ENCODE measurements at regions not wholly inside any gene's neighbourhood (a gene's known extent, or its start where the extent isn't known, plus 50 kb on each side); places are given as distances from the start of the nearest gene placed in this dataset.
"Not testable (repeated sequence)": the region's sequence is repeated elsewhere in the genome, so short reads cannot be mapped to it uniquely, and the experiment has no call there.

DNA sequence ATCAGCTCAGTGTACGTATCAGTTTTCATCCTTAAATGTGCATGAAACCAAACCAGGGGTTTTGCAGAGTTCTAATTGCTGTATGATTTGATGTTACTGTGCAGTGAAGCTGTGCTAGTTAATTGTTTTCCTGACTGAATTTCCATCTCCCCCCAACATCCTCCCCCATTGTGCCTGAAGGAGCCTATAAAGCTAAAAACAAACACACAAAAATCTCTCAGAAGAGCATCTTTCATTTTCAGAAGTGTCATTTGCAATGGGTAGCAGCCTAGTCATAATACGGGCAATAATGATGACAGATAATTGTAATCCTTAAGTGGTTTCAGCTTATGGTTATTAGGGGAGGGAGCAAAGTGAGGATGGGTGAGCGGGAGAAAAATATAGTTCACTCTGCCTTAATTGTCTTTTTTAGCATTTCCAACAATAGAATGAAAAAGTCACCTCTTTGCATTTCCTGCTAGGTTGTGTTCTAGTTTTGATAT lies 207.9 kb upstream of the TBL1XR1 start:
- TF ChIP-seq, protein P1, sequence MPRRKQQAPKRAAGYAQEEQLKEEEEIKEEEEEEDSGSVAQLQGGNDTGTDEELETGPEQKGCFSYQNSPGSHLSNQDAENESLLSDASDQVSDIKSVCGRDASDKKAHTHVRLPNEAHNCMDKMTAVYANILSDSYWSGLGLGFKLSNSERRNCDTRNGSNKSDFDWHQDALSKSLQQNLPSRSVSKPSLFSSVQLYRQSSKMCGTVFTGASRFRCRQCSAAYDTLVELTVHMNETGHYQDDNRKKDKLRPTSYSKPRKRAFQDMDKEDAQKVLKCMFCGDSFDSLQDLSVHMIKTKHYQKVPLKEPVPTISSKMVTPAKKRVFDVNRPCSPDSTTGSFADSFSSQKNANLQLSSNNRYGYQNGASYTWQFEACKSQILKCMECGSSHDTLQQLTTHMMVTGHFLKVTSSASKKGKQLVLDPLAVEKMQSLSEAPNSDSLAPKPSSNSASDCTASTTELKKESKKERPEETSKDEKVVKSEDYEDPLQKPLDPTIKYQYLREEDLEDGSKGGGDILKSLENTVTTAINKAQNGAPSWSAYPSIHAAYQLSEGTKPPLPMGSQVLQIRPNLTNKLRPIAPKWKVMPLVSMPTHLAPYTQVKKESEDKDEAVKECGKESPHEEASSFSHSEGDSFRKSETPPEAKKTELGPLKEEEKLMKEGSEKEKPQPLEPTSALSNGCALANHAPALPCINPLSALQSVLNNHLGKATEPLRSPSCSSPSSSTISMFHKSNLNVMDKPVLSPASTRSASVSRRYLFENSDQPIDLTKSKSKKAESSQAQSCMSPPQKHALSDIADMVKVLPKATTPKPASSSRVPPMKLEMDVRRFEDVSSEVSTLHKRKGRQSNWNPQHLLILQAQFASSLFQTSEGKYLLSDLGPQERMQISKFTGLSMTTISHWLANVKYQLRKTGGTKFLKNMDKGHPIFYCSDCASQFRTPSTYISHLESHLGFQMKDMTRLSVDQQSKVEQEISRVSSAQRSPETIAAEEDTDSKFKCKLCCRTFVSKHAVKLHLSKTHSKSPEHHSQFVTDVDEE (CRISPR knock-in tag; IDR thresholded peaks at IDR 0.05), result no peak
- TF ChIP-seq, protein P2, sequence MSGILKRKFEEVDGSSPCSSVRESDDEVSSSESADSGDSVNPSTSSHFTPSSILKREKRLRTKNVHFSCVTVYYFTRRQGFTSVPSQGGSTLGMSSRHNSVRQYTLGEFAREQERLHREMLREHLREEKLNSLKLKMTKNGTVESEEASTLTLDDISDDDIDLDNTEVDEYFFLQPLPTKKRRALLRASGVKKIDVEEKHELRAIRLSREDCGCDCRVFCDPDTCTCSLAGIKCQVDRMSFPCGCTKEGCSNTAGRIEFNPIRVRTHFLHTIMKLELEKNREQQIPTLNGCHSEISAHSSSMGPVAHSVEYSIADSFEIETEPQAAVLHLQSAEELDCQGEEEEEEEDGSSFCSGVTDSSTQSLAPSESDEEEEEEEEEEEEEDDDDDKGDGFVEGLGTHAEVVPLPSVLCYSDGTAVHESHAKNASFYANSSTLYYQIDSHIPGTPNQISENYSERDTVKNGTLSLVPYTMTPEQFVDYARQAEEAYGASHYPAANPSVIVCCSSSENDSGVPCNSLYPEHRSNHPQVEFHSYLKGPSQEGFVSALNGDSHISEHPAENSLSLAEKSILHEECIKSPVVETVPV (CRISPR knock-in tag; IDR thresholded peaks at IDR 0.05), result no peak
- TF ChIP-seq PPARA (CRISPR knock-in tag; IDR thresholded peaks at IDR 0.05; ENCODE audit: borderline replicate concordance), result no peak
- TF ChIP-seq, protein P3, sequence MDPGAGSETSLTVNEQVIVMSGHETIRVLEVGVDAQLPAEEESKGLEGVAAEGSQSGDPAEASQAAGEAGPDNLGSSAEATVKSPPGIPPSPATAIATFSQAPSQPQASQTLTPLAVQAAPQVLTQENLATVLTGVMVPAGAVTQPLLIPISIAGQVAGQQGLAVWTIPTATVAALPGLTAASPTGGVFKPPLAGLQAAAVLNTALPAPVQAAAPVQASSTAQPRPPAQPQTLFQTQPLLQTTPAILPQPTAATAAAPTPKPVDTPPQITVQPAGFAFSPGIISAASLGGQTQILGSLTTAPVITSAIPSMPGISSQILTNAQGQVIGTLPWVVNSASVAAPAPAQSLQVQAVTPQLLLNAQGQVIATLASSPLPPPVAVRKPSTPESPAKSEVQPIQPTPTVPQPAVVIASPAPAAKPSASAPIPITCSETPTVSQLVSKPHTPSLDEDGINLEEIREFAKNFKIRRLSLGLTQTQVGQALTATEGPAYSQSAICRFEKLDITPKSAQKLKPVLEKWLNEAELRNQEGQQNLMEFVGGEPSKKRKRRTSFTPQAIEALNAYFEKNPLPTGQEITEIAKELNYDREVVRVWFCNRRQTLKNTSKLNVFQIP (CRISPR knock-in tag; IDR thresholded peaks at IDR 0.05; ENCODE audit: borderline replicate concordance, low read depth), result no peak
- no peak for TF ChIP-seq GLIS3 (CRISPR knock-in tag; IDR thresholded peaks at IDR 0.05)
- no peak for TF ChIP-seq RARB (CRISPR knock-in tag; IDR thresholded peaks at IDR 0.05)
- TF ChIP-seq ZC3H10 (CRISPR knock-in tag; IDR thresholded peaks at IDR 0.05), result no peak
- no peak for TF ChIP-seq TCF4 (CRISPR knock-in tag; IDR thresholded peaks at IDR 0.05; ENCODE audit: borderline replicate concordance)
- no peak for TF ChIP-seq ISL1 (CRISPR knock-in tag; IDR thresholded peaks at IDR 0.05)
- no peak for ATAC-seq

DNA sequence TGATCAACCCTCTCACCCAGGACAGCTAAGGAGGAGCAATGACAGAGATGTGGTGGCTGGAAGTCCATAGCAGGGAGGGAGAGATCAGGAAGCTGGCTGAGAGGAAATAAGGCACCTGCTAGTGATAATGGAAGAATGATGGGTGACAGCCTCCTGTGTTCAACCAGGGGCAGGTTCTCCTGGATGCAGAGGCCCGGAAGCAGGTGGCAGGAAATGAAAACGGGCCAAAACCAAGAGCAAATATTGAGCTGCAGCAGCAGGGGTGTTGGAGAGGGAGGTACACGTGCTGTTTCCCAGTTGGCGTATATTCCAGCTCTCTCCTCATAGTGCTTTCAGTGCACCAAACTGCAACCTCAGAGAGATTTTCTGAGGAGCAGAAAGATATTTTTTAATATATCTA lies 213.4 kb upstream of the TBL1XR1 start:
- ATAC-seq, result no peak
- TF ChIP-seq, protein P4, sequence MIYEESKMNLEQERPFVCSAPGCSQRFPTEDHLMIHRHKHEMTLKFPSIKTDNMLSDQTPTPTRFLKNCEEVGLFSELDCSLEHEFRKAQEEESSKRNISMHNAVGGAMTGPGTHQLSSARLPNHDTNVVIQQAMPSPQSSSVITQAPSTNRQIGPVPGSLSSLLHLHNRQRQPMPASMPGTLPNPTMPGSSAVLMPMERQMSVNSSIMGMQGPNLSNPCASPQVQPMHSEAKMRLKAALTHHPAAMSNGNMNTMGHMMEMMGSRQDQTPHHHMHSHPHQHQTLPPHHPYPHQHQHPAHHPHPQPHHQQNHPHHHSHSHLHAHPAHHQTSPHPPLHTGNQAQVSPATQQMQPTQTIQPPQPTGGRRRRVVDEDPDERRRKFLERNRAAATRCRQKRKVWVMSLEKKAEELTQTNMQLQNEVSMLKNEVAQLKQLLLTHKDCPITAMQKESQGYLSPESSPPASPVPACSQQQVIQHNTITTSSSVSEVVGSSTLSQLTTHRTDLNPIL (CRISPR knock-in tag; IDR thresholded peaks at IDR 0.05; ENCODE audit: low read depth), result no peak
- TF ChIP-seq ISL1 (CRISPR knock-in tag; IDR thresholded peaks at IDR 0.05), result no peak
- TF ChIP-seq ZFP3 (CRISPR knock-in tag; IDR thresholded peaks at IDR 0.05), result no peak
- TF ChIP-seq BACH2 (CRISPR knock-in tag; IDR thresholded peaks at IDR 0.05; ENCODE audit: borderline replicate concordance), result no peak
- no peak for TF ChIP-seq RARB (CRISPR knock-in tag; IDR thresholded peaks at IDR 0.05)

DNA sequence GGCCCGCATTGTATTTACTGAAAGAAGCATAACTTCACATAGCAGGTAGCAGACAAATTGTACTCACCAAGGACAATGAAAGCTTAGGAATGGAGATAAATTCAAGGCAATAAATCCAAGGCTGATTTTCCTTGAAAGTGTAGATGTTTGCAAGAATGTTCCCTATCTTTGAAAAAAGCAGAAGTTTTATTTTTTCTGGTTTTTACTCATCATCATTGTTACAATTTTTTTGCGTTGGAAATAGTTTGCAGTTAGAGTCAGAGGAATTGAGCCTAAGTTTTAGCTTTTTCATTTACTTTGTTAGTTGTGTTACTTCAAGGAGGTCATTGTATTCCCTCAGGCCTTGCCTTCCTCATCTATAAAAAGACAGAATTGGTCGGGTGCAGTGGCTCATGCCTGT lies 213.9 kb upstream of the TBL1XR1 start:
- no peak for ATAC-seq
- TF ChIP-seq CSDC2 (CRISPR knock-in tag; IDR thresholded peaks at IDR 0.05) (no peak), BACH2 (CRISPR knock-in tag; IDR thresholded peaks at IDR 0.05; ENCODE audit: borderline replicate concordance) (no peak), ARNTL (CRISPR knock-in tag; IDR thresholded peaks at IDR 0.05; ENCODE audit: borderline replicate concordance, low read depth) (no peak), ZNF70 (CRISPR knock-in tag; IDR thresholded peaks at IDR 0.05) (no peak), ZNF565 (CRISPR knock-in tag; conservative IDR thresholded peaks at IDR 0.05; ENCODE audit: low read depth) (no peak), ZNF8 (CRISPR knock-in tag; IDR thresholded peaks at IDR 0.05) (no peak), ZC3H10 (CRISPR knock-in tag; IDR thresholded peaks at IDR 0.05) (no peak), PPARA (CRISPR knock-in tag; IDR thresholded peaks at IDR 0.05; ENCODE audit: borderline replicate concordance) (no peak), OSR1 (CRISPR knock-in tag; IDR thresholded peaks at IDR 0.05) (no peak)

DNA sequence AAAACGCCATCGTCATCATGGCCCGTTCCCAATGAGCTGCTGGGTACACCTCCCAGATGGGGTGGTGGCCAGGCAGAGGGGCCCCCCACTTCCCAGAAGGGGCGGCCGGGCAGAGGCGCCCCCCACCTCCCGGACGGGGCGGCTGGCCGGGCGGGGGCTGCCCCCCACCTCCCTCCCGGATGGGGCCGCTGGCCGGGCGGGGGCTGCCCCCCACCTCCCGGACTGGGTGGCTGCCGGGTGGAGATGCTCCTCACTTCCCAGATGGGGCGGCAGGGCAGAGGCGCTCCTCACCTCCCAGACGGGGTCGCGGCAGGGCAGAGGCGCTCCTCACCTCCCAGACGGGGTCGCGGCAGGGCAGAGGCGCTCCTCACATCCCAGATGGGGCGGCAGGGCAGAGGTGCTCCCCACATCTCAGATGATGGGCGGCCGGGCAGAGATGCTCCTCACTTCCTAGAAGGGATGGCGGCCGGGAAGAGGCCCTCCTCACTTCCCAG lies 215.4 kb upstream of the TBL1XR1 start:
- ATAC-seq, result not testable (repeated sequence)

DNA sequence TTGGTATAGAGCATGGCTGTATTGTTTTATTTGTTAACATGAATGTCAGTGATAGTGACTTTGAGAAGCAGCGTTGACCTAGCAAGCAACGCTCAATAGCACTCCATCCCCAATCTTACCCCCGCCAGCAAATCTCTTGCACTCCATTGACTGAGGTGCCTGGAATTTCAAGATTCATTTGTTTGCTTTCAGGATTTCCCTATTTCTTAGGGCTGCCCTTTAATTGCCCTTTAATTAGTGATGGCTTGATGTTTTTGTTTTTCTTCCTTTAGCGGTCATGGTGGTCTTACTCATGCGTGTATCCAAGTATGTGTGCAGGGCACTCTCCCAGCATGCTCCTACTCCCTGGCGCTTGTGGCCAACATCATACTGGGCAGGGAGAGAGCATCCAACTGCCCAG lies 216.8 kb upstream of the TBL1XR1 start:
- no peak for ATAC-seq
- no peak for TF ChIP-seq PPARA (CRISPR knock-in tag; IDR thresholded peaks at IDR 0.05; ENCODE audit: borderline replicate concordance)
- TF ChIP-seq, protein P4 (CRISPR knock-in tag; IDR thresholded peaks at IDR 0.05; ENCODE audit: low read depth), result no peak
- TF ChIP-seq, protein P3 (CRISPR knock-in tag; IDR thresholded peaks at IDR 0.05; ENCODE audit: borderline replicate concordance, low read depth), result no peak
- TF ChIP-seq RARB (CRISPR knock-in tag; IDR thresholded peaks at IDR 0.05), result no peak
- no peak for TF ChIP-seq ZFP30 (CRISPR knock-in tag; IDR thresholded peaks at IDR 0.05)
- no peak for TF ChIP-seq TCF4 (CRISPR knock-in tag; IDR thresholded peaks at IDR 0.05; ENCODE audit: borderline replicate concordance)
- TF ChIP-seq, protein P2 (CRISPR knock-in tag; IDR thresholded peaks at IDR 0.05), result no peak
- TF ChIP-seq ZNF8 (CRISPR knock-in tag; IDR thresholded peaks at IDR 0.05), result no peak
- TF ChIP-seq BACH2 (CRISPR knock-in tag; IDR thresholded peaks at IDR 0.05; ENCODE audit: borderline replicate concordance), result no peak
- no peak for TF ChIP-seq CSDC2 (CRISPR knock-in tag; IDR thresholded peaks at IDR 0.05)

Measured in SK-N-SH treated with all-trans-retinoic acid at 6 μM for 48 hours (cell line).